ENCODE measurements at regions not wholly inside any gene's neighbourhood (a gene's known extent, or its start where the extent isn't known, plus 50 kb on each side); places are given as distances from the start of the nearest gene placed in this dataset.

DNA sequence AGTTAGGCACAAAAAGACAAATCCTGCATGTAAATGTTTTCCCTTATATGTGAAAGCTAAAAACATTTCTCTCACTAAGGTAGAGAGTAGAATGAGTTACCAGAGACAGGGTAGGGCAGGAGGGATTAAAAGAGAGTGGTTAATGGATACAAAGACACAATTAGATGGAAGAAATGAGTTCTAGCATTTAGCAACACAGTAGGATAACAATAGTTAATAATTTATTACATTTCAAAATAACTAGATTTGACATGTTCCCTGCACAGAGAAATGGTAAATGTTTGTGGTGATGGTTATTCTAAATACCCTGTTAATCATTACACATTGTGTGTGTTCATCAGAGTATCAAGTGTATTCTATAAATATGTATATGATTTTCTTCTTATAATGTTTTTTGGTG, 1400.7 kb downstream of the OTOL1 start:
- TF ChIP-seq, protein P1, sequence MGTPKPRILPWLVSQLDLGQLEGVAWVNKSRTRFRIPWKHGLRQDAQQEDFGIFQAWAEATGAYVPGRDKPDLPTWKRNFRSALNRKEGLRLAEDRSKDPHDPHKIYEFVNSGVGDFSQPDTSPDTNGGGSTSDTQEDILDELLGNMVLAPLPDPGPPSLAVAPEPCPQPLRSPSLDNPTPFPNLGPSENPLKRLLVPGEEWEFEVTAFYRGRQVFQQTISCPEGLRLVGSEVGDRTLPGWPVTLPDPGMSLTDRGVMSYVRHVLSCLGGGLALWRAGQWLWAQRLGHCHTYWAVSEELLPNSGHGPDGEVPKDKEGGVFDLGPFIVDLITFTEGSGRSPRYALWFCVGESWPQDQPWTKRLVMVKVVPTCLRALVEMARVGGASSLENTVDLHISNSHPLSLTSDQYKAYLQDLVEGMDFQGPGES (IDR thresholded peaks at IDR 0.05), result no peak
- TF ChIP-seq RUNX3 (IDR thresholded peaks at IDR 0.05; ENCODE audit: low read length), result no peak
